ENCODE measurements at regions not wholly inside any gene's neighbourhood (a gene's known extent, or its start where the extent isn't known, plus 50 kb on each side); places are given as distances from the start of the nearest gene placed in this dataset.
"Not testable (repeated sequence)": the region's sequence is repeated elsewhere in the genome, so short reads cannot be mapped to it uniquely, and the experiment has no call there.

- no peak for DNase-seq
Measured at GRCh38 chr12:67853204-67853603, 136.0 kb upstream of the IFNG-AS1 start.

GRCh38 chr12:67854351-67854750 is 134.9 kb upstream of the IFNG-AS1 start:
- no peak for DNase-seq

- DNase-seq, result no peak
Measured at GRCh38 chr12:67855103-67855502, 134.1 kb upstream of the IFNG-AS1 start.

GRCh38 chr12:67871231-67871630 is 118.0 kb upstream of the IFNG-AS1 start:
- DNase-seq, result no peak

- no peak for DNase-seq
Measured at GRCh38 chr12:67873355-67873754, 115.9 kb upstream of the IFNG-AS1 start.

GRCh38 chr12:67876305-67876915 is 112.8 kb upstream of the IFNG-AS1 start:
- no peak for DNase-seq

- DNase-seq, result peak in 1 of 3 experiments; percentile 89
Measured at GRCh38 chr12:67877727-67878126, 111.5 kb upstream of the IFNG-AS1 start.

GRCh38 chr12:67879937-67880336 is 109.3 kb upstream of the IFNG-AS1 start:
- no peak for DNase-seq

GRCh38 chr12:67881565-67881964 is 107.7 kb upstream of the IFNG-AS1 start:
- no peak for DNase-seq

- no peak for DNase-seq
Measured at GRCh38 chr12:67884596-67884995, 104.7 kb upstream of the IFNG-AS1 start.

- DNase-seq, result no peak
Measured at GRCh38 chr12:67885375-67886169, 103.7 kb upstream of the IFNG-AS1 start.

- DNase-seq, result no peak
Measured at GRCh38 chr12:67887065-67887464, 102.2 kb upstream of the IFNG-AS1 start.

- no peak for DNase-seq
Measured at GRCh38 chr12:67889931-67890330, 99.3 kb upstream of the IFNG-AS1 start.

- DNase-seq, result no peak
Measured at GRCh38 chr12:67890726-67891258, 98.5 kb upstream of the IFNG-AS1 start.

- no peak for DNase-seq
Measured at GRCh38 chr12:67891596-67891995, 97.7 kb upstream of the IFNG-AS1 start.

GRCh38 chr12:67892259-67893021 is 96.8 kb upstream of the IFNG-AS1 start:
- DNase-seq, result no peak

- DNase-seq, result no peak
Measured at GRCh38 chr12:67893022-67893580, 96.1 kb upstream of the IFNG-AS1 start.

GRCh38 chr12:67900418-67900817 is 88.8 kb upstream of the IFNG-AS1 start:
- not testable (repeated sequence) for DNase-seq

- no peak for DNase-seq
Measured at GRCh38 chr12:67909091-67909531, 80.1 kb upstream of the IFNG-AS1 start.

- DNase-seq, result no peak
Measured at GRCh38 chr12:67909681-67910080, 79.6 kb upstream of the IFNG-AS1 start.

- DNase-seq, result peak in 1 of 3 experiments; percentile 48
Measured at GRCh38 chr12:67910360-67911274, 78.6 kb upstream of the IFNG-AS1 start.

- no peak for DNase-seq
Measured at GRCh38 chr12:67911275-67911600, 78.0 kb upstream of the IFNG-AS1 start.

Measured in NCI-H1417 (cell line).